ENCODE measurements at regions not wholly inside any gene's neighbourhood (a gene's known extent, or its start where the extent isn't known, plus 50 kb on each side); places are given as distances from the start of the nearest gene placed in this dataset.

DNA sequence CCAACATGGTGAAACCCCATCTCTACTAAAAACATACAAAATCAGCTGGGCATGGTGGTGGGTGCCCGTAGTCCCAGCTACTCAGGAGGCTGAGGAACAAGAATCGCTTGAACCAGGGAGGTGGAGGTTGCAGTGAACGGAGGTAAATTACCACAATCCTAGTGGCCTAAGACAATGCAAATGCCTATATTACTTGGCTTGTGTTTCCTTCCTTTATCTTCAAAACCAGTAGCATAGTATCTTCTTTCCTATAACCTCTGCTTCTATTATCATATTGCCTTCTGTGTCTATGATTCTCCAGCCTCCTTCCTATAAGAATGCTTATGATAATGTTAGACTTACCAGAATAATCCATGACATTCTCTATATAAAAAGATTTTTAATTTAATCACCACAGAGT is 156.2 kb upstream of the RGS18 start:
- DNase-seq = no peak

GRCh38 chr1:192003295-192004077 is 154.8 kb upstream of the RGS18 start:
- DNase-seq = no peak

DNA sequence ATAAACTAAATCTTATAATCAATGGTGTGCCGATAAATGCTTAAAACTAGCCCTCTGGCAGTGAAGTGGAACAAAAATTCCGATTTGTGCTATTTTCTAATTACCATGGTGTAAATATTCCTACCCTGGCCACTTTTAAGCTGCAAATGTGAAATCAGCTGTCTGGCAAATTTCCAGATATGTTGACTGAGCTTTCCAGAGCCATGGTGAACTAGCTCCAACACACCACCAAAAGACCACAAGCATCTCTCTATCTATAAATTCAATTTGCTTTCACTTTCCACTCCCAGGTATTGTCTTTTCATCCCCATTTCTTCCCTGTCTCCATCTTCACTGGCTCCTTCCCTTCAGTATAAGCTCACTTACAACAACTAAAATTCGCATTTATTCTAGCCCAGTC is 152.3 kb upstream of the RGS18 start:
- no peak for DNase-seq

DNA sequence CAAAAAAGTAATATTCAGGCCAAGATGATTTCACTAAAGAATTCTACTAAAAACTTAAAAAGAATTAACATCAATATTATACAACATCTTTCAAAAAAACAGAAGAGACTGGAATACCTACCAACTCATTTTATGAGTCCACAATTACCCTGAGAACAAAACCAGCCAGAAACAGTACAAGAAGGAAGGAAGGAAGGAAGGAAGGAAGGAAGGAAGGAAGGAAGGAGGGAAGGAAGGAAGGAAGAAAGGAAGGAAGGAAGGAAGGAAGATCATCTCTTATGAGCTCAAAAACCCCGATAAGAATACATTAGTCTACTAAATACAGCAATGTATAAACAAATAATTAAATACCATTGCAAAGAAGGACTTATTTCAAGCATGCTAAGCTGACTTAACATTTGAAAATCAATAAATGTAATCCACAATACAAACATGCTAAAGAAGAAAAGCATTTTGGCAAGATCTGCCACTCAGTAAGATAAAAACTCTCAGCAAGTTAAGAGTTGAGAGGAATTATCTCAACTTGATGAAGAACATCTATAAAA is 149.9 kb upstream of the RGS18 start:
- no peak for DNase-seq

- no peak for DNase-seq
Observed at GRCh38 chr1:192010406-192010805, 147.9 kb upstream of the RGS18 start.

DNA sequence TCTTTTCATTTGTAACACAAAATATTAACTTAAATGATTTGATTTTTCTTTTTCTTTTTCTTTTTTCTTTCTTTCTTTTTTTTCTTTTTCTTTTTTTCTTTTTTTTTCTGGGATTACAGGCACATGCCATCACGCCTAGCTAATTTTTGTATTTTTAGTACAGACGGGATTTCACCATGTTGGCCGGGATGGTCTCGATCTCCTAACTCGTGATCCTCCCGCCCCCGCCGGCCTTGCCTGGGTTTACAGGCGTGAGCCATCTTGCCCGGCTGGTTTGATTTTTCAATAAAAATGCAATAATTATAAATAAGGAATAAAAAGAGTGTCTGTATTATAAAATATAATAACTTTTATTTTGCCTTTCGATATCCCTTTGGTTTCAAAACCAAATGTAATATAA is 146.7 kb upstream of the RGS18 start:
- no peak for DNase-seq

- DNase-seq = no peak
Observed at GRCh38 chr1:192022827-192023226, 135.4 kb upstream of the RGS18 start.

- DNase-seq = no peak
Observed at GRCh38 chr1:192024881-192025280, 133.4 kb upstream of the RGS18 start.

DNA sequence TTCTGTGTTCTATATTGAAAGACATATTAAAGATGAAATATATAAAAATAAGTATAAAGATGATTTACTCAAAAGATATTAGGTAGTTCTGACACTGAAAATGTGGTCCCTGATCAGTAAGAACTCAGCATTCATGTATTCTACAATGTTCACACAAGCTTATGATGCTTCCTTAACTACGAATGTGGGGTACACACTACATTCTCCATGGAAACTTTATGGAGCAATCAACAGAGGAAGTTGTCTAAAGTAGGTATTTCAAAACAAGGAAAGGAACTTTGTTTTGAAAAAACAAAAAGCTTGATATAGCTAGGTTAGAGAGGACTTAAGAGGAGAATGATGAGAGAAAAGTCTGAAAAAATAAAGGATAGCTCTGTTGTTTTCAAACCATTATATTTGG is 119.7 kb upstream of the RGS18 start:
- DNase-seq = no peak

GRCh38 chr1:192045131-192045530 is 113.1 kb upstream of the RGS18 start:
- no peak for DNase-seq

DNA sequence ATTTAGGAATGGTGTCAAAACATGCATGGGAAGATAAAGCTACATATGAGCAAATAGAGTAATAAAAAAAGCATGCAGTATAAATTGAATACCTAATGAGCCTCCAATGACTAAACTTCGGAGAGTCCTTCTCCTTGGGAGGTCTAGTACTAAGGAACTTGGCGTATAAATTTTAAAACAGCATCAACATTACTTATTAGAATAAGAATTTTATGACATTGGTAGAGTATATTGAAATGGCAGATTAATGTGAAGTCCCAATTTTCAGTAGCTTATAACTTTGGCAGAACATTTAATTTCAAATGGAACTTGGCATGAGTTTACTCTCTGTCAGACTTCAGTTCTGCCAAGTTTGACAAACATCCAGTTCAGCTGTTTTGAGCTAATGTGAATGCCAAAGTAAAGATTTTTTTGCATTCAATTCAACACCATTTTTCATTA is 104.7 kb upstream of the RGS18 start:
- DNase-seq = no peak

- DNase-seq = no peak
Observed at GRCh38 chr1:192057766-192058165, 100.5 kb upstream of the RGS18 start.

DNA sequence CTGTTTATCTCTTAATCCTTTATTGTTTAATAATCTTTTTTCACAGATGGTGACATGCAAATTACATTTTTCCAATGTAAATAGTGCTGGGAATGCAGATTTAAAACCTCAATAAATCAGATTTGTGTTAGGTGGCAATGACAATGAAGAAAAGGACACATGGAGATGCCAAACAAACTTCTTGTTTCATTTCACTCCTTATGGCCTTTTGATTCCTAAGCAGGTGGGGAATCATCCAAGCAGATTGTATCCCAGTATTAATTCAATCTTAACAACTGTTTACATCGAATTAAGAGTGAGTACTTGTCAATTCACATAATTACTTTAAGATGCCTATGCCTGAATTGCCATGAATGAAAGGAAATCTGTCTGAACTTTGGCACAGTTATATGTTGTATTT is 98.9 kb upstream of the RGS18 start:
- no peak for DNase-seq

DNA sequence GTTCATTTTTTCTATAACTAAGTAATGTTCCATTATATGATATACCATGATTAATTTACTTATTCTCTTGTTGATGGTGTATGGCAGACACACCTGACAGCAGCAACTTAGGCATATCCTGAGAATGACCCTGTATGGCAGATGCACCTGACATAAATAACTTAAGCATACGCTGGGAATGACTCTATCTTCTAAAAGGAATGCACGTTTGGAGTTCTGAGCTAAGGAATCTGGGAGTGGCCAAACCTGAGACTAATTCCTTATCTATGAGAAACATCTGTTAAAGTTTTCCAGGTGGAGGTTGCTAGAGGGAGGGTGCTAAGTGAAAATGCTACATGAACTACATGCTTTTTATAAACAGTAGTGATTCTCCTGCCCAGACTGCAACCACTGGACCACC is 96.7 kb upstream of the RGS18 start:
- no peak for DNase-seq

DNA sequence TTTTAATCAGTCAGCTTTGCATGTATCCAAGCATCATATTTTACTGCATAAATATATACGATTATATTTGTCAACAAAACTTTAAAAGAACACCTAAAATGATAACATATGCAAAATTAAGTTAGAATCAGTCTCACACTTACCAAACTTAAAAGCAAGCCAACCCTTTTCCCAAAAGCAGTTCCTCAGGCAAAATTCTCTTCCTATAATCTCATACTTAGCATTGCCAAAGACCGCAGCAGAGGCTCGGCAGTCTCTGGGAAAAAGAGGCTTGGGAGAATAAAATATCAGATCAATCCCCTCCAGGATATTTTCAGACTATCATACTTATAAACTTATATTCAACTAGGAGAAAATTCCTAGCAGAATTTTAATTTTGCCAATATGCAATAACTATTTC is 93.2 kb upstream of the RGS18 start:
- no peak for DNase-seq

GRCh38 chr1:192066202-192066601 is 92.1 kb upstream of the RGS18 start:
- no peak for DNase-seq

GRCh38 chr1:192067360-192067759 is 90.9 kb upstream of the RGS18 start:
- no peak for DNase-seq

GRCh38 chr1:192070213-192070612 is 88.0 kb upstream of the RGS18 start:
- no peak for DNase-seq

DNA sequence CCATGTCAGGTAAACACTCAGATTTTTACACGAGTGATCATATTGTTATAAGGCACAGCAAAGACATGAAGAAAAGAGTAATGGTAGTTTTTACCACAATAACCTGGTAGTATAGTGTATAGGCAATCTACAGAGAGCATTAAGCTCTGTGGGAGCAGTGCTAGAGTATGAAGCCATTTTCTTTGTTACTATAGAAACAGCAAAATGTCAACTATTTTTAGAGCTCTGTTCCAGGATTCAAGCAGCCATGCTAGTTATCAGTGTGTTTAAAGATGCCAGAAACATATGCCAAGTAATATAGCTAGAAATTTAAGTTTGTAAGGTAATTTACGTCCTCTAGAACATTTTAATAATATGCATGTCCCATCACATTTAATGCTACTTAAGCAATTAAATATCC is 77.6 kb upstream of the RGS18 start:
- no peak for DNase-seq

DNA sequence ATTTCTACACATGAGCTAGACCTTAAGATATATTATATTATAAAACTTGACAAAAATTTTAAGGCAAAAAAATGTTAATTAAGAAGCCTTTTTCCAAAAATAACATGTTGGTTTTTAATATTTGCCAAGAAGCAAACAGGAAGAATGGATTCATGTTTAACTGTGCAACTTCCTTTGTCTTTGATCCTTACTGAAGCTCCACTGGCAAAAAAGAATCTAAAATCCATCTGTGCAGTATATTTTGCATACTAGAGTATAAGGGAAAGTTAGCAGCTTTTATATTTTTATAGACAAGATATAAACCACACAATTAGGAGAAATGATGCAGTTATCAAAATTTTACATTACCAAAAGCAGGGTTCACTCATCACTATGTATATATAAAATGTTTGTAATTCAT is 76.9 kb upstream of the RGS18 start:
- DNase-seq = no peak

DNA sequence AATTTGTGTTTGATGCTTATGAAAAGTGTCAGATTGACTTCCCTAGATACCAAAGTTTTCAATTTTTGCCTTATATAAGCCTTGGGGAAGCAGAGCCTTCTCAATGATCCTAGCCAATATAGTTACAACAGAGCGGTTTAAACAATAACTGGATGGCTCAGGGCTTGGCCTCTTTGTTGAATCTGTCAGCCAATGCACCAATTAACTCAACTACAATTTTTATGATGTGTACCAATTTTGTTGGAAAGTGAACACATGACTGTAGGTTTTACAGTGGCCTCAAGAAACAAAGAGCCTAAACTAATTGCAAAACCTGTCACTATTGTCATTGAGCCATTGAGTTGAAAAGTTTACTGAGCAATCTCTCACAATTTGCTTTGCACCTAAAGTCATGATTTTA is 71.6 kb upstream of the RGS18 start:
- no peak for DNase-seq

- DNase-seq = no peak
Observed at GRCh38 chr1:192087334-192087733, 70.9 kb upstream of the RGS18 start.

DNA sequence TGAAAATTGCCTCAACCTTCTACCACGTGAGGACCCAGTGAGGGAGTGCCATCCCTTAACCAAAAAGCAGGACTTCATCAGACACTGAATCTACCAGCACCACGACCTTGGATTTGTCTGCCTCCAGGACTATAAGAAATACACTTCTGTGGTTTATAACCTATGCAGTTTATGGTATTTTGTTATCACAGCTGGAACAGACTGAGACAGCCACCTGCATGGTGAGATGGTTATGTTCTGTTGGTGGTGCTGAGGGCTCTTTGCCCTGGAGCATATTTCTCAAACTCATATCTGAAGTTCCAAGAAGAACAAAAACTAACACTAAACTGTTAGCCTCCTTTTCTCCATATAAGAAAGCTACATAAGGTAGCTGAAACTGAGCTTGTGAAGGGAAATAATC is 69.8 kb upstream of the RGS18 start:
- no peak for DNase-seq

- DNase-seq = no peak
Observed at GRCh38 chr1:192098001-192098400, 60.3 kb upstream of the RGS18 start.

Measured in renal pelvis (tissue), 1 donor.